HEK293T (cell line): ENCODE measurements at regions not wholly inside any gene's neighbourhood (a gene's known extent, or its start where the extent isn't known, plus 50 kb on each side); places are given as distances from the start of the nearest gene placed in this dataset.

ENCODE experiments used
- CTCF ChIA-PET: fragments of 350-600 bp; formaldehyde crosslinking; extraction: SDS; loops from one replicate; lab custom pipeline; 2021; ENCODE audit warnings: antibody characterized with exemption, inconsistent platforms; lab: Yijun Ruan, JAX
- POLR2A ChIA-PET: fragments of 350-600 bp; formaldehyde crosslinking; extraction: SDS; loops from one replicate; lab custom pipeline; 2020; ENCODE audit warnings: antibody characterized with exemption, inconsistent platforms; lab: Yijun Ruan, JAX
- DNase-seq: peaks from one replicate; pipeline ENCODE4 v3.0.0; 2012; ENCODE audit warnings: mixed read lengths; ENCODE audit errors: extremely low spot score
- ARNT ChIP-seq: fragments of 450-650 bp; IDR thresholded peaks from 2 replicates; pipeline ENCODE4 v1.6.1; 2017; ENCODE audit warnings: mild to moderate bottlenecking
- BHLHE40 ChIP-seq: fragments of 450-650 bp; IDR thresholded peaks from 2 replicates; pipeline ENCODE4 v1.6.1; 2016; ENCODE audit warnings: mild to moderate bottlenecking, moderate library complexity, borderline replicate concordance
- CTBP1 ChIP-seq: fragments of 450-650 bp; IDR thresholded peaks from 2 replicates; pipeline ENCODE4 v1.6.1; 2016; ENCODE audit warnings: borderline replicate concordance
- ELF4 ChIP-seq: fragments of 450-650 bp; IDR thresholded peaks from 2 replicates; pipeline ENCODE4 v1.6.1; 2017; ENCODE audit warnings: antibody characterized with exemption
- FOXA1 ChIP-seq: fragments of 450-650 bp; IDR thresholded peaks from 2 replicates; pipeline ENCODE4 v1.6.1; 2016; ENCODE audit warnings: mild to moderate bottlenecking
- FOXK2 ChIP-seq: fragments of 450-650 bp; IDR thresholded peaks from 2 replicates; pipeline ENCODE4 v1.6.1; 2016; ENCODE audit warnings: mild to moderate bottlenecking
- FOXM1 ChIP-seq: fragments of 450-650 bp; IDR thresholded peaks from 2 replicates; pipeline ENCODE4 v1.6.1; 2017; ENCODE audit warnings: mild to moderate bottlenecking, borderline replicate concordance
- HDGF ChIP-seq: fragments of 450-650 bp; IDR thresholded peaks from 2 replicates; pipeline ENCODE4 v1.6.1; 2017; ENCODE audit warnings: antibody characterized with exemption, borderline replicate concordance
- L3MBTL2 ChIP-seq: fragments of 450-650 bp; conservative IDR thresholded peaks from 2 replicates; pipeline ENCODE4 v1.6.1; 2016; ENCODE audit warnings: mild to moderate bottlenecking
- LEF1 ChIP-seq: fragments of 450-650 bp; IDR thresholded peaks from 2 replicates; pipeline ENCODE4 v1.6.1; 2017; ENCODE audit warnings: mild to moderate bottlenecking, borderline replicate concordance
- NFRKB ChIP-seq: fragments of 450-650 bp; IDR thresholded peaks from 2 replicates; pipeline ENCODE4 v1.6.1; 2016; ENCODE audit warnings: mild to moderate bottlenecking, moderate library complexity
- PKNOX1 ChIP-seq: fragments of 450-650 bp; IDR thresholded peaks from 2 replicates; pipeline ENCODE4 v1.6.1; 2016
- SP1 ChIP-seq: fragments of 450-650 bp; IDR thresholded peaks from 2 replicates; pipeline ENCODE4 v1.6.1; 2017
- SUZ12 ChIP-seq: fragments of 450-650 bp; IDR thresholded peaks from 2 replicates; pipeline ENCODE4 v1.6.1; 2016; ENCODE audit warnings: mild to moderate bottlenecking
- TARDBP ChIP-seq: fragments of 450-650 bp; IDR thresholded peaks from 2 replicates; pipeline ENCODE4 v1.6.1; 2016
- ZNF384 ChIP-seq: fragments of 450-650 bp; IDR thresholded peaks from 2 replicates; pipeline ENCODE4 v1.6.1; 2016

GRCh38 chr10:94193466-94193924, 169.2 kb downstream of the NOC3L start:
- DNase-seq = peak; percentile 53
- ChIA-PET POLR2A (no interaction called here), CTCF (no interaction called here)
- TF ChIP-seq CTBP1 (no peak), PKNOX1 (no peak), LEF1 (no peak), NFRKB (no peak), FOXM1 (no peak), HDGF (no peak), SUZ12 (no peak), TARDBP (no peak), SP1 (no peak), ZNF384 (no peak), BHLHE40 (no peak), L3MBTL2 (no peak)

GRCh38 chr10:94194256-94194655, 168.5 kb downstream of the NOC3L start:
- ChIA-PET POLR2A (no interaction called here), CTCF (no interaction called here)
- DNase-seq = no peak
- TF ChIP-seq PKNOX1 = peak; percentile 59
- no peak for TF ChIP-seq L3MBTL2
- no peak for TF ChIP-seq FOXK2
- TF ChIP-seq SUZ12 = no peak
- no peak for TF ChIP-seq ELF4
- TF ChIP-seq TARDBP = no peak
- TF ChIP-seq SP1 = no peak

GRCh38 chr10:94197241-94197640, 165.5 kb downstream of the NOC3L start:
- CTCF ChIA-PET = interaction anchor here (0.6 to 0.7 kb wide), 3 partner anchors 12 to 257 kb away, joined by 3 to 6 read pairs (median 3); no protein-coding TSS in a partner anchor
- TF ChIP-seq ELF4 (no peak), PKNOX1 (no peak), TARDBP (no peak), FOXM1 (no peak), ZNF384 (no peak), CTBP1 (no peak), FOXA1 (no peak), NFRKB (no peak)
- POLR2A ChIA-PET = no interaction called here
- no peak for DNase-seq

- ChIA-PET POLR2A (no interaction called here), CTCF (no interaction called here)
- TF ChIP-seq ARNT (no peak), CTBP1 (no peak), FOXK2 (no peak), SP1 (no peak), NFRKB (no peak), PKNOX1 (no peak), LEF1 (no peak), L3MBTL2 (no peak), FOXA1 (no peak), FOXM1 (no peak), TARDBP (no peak), ZNF384 (no peak), ELF4 (no peak), HDGF (no peak), BHLHE40 (no peak), SUZ12 (no peak)
- DNase-seq = no peak
Measured at GRCh38 chr10:94198324-94198723, 164.4 kb downstream of the NOC3L start.

- no peak for DNase-seq
- TF ChIP-seq NFRKB = no peak
- ChIA-PET POLR2A (interaction anchor here (1.2 kb wide), 1 partner anchor 8 kb away, joined by 3 read pairs; no protein-coding TSS in a partner anchor), CTCF (no interaction called here)
Measured at GRCh38 chr10:94199565-94199964, 163.2 kb downstream of the NOC3L start.

GRCh38 chr10:94200146-94200837, 162.4 kb downstream of the NOC3L start:
- ChIA-PET CTCF (no interaction called here), POLR2A (interaction anchor here (1.2 kb wide), 1 partner anchor 9 kb away, joined by 3 read pairs; no protein-coding TSS in a partner anchor)
- TF ChIP-seq FOXM1 (no peak), L3MBTL2 (no peak), ELF4 (no peak), FOXA1 (no peak), HDGF (no peak), FOXK2 (no peak), SUZ12 (no peak)
- no peak for DNase-seq
